Neural cell (in vitro differentiated cells): ENCODE measurements at regions not wholly inside any gene's neighbourhood (a gene's known extent, or its start where the extent isn't known, plus 50 kb on each side); places are given as distances from the start of the nearest gene placed in this dataset.

ENCODE experiments used
- H2AFZ ChIP-seq: fragments of 200-600, 300-800 bp; sonication (generic), shearing (Covaris generic); 2 replicates; pipeline ENCODE4 v1.6.0; 2014; ENCODE audit warnings: low read depth, mild to moderate bottlenecking, antibody characterized with exemption, low read length, moderate library complexity
- H3F3A ChIP-seq: fragments of 200-600 bp; shearing (Covaris generic); 2 replicates; pipeline ENCODE4 v1.6.1; 2016; ENCODE audit warnings: mild to moderate bottlenecking, moderate library complexity, mixed read lengths, antibody characterized with exemption, low read length; ENCODE audit not compliant: insufficient read depth, poor library complexity, severe bottlenecking
- H3K27ac ChIP-seq: fragments of 200-600, 300-800 bp; sonication (generic), shearing (Covaris generic); 2 replicates; pipeline ENCODE4 v1.5.1; 2014; ENCODE audit warnings: mild to moderate bottlenecking, low read length, moderate library complexity
- H3K27me3 ChIP-seq: fragments of 300-800, 200-600 bp; sonication (generic), shearing (Covaris generic); 2 replicates; pipeline ENCODE4 v1.6.0; 2014; ENCODE audit warnings: mild to moderate bottlenecking, low read depth, low read length, moderate library complexity; ENCODE audit not compliant: insufficient read depth
- H3K36me3 ChIP-seq: fragments of 300-800, 200-600 bp; sonication (generic), shearing (Covaris generic); 2 replicates; pipeline ENCODE4 v1.5.1; 2014; ENCODE audit warnings: mild to moderate bottlenecking, antibody characterized with exemption, low read length, moderate library complexity; ENCODE audit not compliant: insufficient read depth
- H3K4me2 ChIP-seq: fragments of 300-800, 200-600 bp; sonication (generic), shearing (Covaris generic); 2 replicates; pipeline ENCODE4 v1.6.0; 2014; ENCODE audit warnings: mild to moderate bottlenecking, low read length
- H3K4me3 ChIP-seq: fragments of 300-800, 200-600 bp; sonication (generic), shearing (Covaris generic); 2 replicates; pipeline ENCODE4 v1.5.1; 2014; ENCODE audit warnings: mild to moderate bottlenecking, low read length, moderate library complexity
- H3K79me2 ChIP-seq: fragments of 200-600 bp; shearing (Covaris generic); replicated peaks from 2 replicates; pipeline ENCODE4 v1.6.0; 2014; ENCODE audit warnings: mild to moderate bottlenecking, low read length, moderate library complexity; ENCODE audit not compliant: insufficient read depth
- H3K9ac ChIP-seq: fragments of 300-800, 200-600 bp; sonication (generic), shearing (Covaris generic); 2 replicates; pipeline ENCODE4 v1.6.1; 2016; ENCODE audit warnings: mild to moderate bottlenecking, low read length, mixed read lengths
- H3K9me2 ChIP-seq: fragments of 200-600 bp; shearing (Covaris generic); 2 replicates; pipeline ENCODE4 v1.6.1; 2016; ENCODE audit warnings: mild to moderate bottlenecking, low read length, mixed read lengths; ENCODE audit not compliant: insufficient read depth
- H3K9me3 ChIP-seq: fragments of 200-600, 300-800 bp; sonication (generic), shearing (Covaris generic); 2 replicates; pipeline ENCODE4 v1.6.1; 2016; ENCODE audit warnings: mild to moderate bottlenecking, mixed run types, low read length, moderate library complexity, mixed read lengths
- H4K20me1 ChIP-seq: fragments of 200-600 bp; shearing (Covaris generic); 2 replicates; pipeline ENCODE4 v1.6.1; 2016; ENCODE audit warnings: mild to moderate bottlenecking, mixed run types; ENCODE audit not compliant: insufficient read depth
- EP300 ChIP-seq: fragments of 450-650 bp; conservative IDR thresholded peaks from 2 replicates; pipeline ENCODE4 v1.6.1; 2014; ENCODE audit warnings: antibody characterized with exemption, mild to moderate bottlenecking, moderate library complexity; ENCODE audit not compliant: poor library complexity, severe bottlenecking
- EZH2 ChIP-seq: fragments of 200-600, 300-800 bp; shearing (Covaris generic), sonication (generic); IDR thresholded peaks from 2 replicates; pipeline ENCODE4 v1.6.1; 2014; ENCODE audit warnings: antibody characterized with exemption, low read length, borderline replicate concordance, mild to moderate bottlenecking; ENCODE audit not compliant: insufficient read depth, poor library complexity, severe bottlenecking
- MXI1 ChIP-seq: fragments of 450-650 bp; conservative IDR thresholded peaks from 2 replicates; pipeline ENCODE4 v1.6.1; 2014; ENCODE audit warnings: antibody characterized with exemption, mild to moderate bottlenecking; ENCODE audit not compliant: poor library complexity, severe bottlenecking
- POLR2AphosphoS5 ChIP-seq: IDR thresholded peaks from 2 replicates; pipeline ENCODE4 v1.6.1; 2012
- RAD21 ChIP-seq: fragments of 450-650 bp; conservative IDR thresholded peaks from 2 replicates; pipeline ENCODE4 v1.6.1; 2014; ENCODE audit warnings: antibody characterized with exemption, mild to moderate bottlenecking, moderate library complexity
- SMC3 ChIP-seq: fragments of 450-650 bp; conservative IDR thresholded peaks from 2 replicates; pipeline ENCODE4 v1.6.1; 2014; ENCODE audit warnings: antibody characterized with exemption, mild to moderate bottlenecking, moderate library complexity; ENCODE audit not compliant: poor library complexity
- TAF1 ChIP-seq: IDR thresholded peaks from 2 replicates; pipeline ENCODE4 v1.6.1; 2012; ENCODE audit warnings: low read depth
- TF ChIP-seq, protein P1 (sequence below): fragments of 450-650 bp; IDR thresholded peaks from 2 replicates; pipeline ENCODE4 v1.5.1; 2014; ENCODE audit warnings: antibody characterized with exemption, mild to moderate bottlenecking, moderate library complexity; ENCODE audit not compliant: poor library complexity, severe bottlenecking
- TF ChIP-seq, protein P2 (sequence below): IDR thresholded peaks from 2 replicates; pipeline ENCODE4 v1.6.1; 2012; ENCODE audit warnings: borderline replicate concordance

- Histone ChIP-seq H3K4me2 (no peak overlapping the region), H3K27ac (no peak overlapping the region), H4K20me1 (no peaks in the 10 kb centered on the region), H2AFZ (no peak overlapping the region), H3K9me3 (no peaks in the 10 kb centered on the region), H3K27me3 (no peaks in the 10 kb centered on the region), H3K4me3 (no peak overlapping the region), H3F3A (no peaks in the 10 kb centered on the region), H3K79me2 (no peaks in the 10 kb centered on the region), H3K9me2 (no peaks in the 10 kb centered on the region), H3K9ac (no peak overlapping the region), H3K36me3 (no peaks in the 10 kb centered on the region)
- TF ChIP-seq TAF1 (no peak), SMC3 (no peak), POLR2AphosphoS5 (no peak), MXI1 (no peak), EZH2 (no peak), EP300 (no peak), RAD21 (no peak)
- TF ChIP-seq, protein P1, sequence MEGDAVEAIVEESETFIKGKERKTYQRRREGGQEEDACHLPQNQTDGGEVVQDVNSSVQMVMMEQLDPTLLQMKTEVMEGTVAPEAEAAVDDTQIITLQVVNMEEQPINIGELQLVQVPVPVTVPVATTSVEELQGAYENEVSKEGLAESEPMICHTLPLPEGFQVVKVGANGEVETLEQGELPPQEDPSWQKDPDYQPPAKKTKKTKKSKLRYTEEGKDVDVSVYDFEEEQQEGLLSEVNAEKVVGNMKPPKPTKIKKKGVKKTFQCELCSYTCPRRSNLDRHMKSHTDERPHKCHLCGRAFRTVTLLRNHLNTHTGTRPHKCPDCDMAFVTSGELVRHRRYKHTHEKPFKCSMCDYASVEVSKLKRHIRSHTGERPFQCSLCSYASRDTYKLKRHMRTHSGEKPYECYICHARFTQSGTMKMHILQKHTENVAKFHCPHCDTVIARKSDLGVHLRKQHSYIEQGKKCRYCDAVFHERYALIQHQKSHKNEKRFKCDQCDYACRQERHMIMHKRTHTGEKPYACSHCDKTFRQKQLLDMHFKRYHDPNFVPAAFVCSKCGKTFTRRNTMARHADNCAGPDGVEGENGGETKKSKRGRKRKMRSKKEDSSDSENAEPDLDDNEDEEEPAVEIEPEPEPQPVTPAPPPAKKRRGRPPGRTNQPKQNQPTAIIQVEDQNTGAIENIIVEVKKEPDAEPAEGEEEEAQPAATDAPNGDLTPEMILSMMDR = no peak
- TF ChIP-seq, protein P2, sequence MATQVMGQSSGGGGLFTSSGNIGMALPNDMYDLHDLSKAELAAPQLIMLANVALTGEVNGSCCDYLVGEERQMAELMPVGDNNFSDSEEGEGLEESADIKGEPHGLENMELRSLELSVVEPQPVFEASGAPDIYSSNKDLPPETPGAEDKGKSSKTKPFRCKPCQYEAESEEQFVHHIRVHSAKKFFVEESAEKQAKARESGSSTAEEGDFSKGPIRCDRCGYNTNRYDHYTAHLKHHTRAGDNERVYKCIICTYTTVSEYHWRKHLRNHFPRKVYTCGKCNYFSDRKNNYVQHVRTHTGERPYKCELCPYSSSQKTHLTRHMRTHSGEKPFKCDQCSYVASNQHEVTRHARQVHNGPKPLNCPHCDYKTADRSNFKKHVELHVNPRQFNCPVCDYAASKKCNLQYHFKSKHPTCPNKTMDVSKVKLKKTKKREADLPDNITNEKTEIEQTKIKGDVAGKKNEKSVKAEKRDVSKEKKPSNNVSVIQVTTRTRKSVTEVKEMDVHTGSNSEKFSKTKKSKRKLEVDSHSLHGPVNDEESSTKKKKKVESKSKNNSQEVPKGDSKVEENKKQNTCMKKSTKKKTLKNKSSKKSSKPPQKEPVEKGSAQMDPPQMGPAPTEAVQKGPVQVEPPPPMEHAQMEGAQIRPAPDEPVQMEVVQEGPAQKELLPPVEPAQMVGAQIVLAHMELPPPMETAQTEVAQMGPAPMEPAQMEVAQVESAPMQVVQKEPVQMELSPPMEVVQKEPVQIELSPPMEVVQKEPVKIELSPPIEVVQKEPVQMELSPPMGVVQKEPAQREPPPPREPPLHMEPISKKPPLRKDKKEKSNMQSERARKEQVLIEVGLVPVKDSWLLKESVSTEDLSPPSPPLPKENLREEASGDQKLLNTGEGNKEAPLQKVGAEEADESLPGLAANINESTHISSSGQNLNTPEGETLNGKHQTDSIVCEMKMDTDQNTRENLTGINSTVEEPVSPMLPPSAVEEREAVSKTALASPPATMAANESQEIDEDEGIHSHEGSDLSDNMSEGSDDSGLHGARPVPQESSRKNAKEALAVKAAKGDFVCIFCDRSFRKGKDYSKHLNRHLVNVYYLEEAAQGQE = no peak
These were observed 172.2 kb upstream of the SLC10A2 start for GRCh38 chr13:103238441-103238840.

DNA sequence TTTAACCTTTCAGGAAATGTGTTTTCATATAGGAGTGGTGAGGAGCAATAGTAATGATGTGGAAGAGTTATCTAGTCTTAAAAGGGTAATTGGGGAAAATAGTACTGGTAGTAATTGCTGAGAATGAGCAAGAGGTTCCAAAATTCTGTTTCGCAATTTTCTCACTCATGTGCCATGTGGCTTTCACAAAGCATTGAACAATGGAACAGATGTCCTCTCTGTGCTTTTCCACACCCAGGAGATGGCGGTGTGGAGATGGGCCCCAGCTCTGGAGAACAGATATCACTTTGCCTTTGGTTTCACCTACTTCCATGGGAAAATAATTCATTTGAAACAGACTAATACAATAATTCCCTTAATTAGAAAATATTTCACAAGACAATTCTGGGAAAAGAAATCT, 170.0 kb upstream of the SLC10A2 start:
- no peaks in the 10 kb centered on the region for H3K27me3 ChIP-seq
- H3K36me3 ChIP-seq = no peaks in the 10 kb centered on the region
- no peak overlapping the region for H2AFZ ChIP-seq
- H3K9me2 ChIP-seq = no peaks in the 10 kb centered on the region
- no peak overlapping the region for H3K27ac ChIP-seq
- no peaks in the 10 kb centered on the region for H3F3A ChIP-seq
- H3K4me2 ChIP-seq = no peak overlapping the region
- no peak for TF ChIP-seq TAF1
- no peak for TF ChIP-seq RAD21
- TF ChIP-seq, protein P2 = no peak
- no peak for TF ChIP-seq EP300
- TF ChIP-seq, protein P1 = no peak
- no peak for TF ChIP-seq EZH2
- TF ChIP-seq MXI1 = no peak
- TF ChIP-seq SMC3 = no peak
- no peak for TF ChIP-seq POLR2AphosphoS5
- H3K9me3 ChIP-seq = no peaks in the 10 kb centered on the region
- H3K9ac ChIP-seq = no peak overlapping the region
- no peaks in the 10 kb centered on the region for H4K20me1 ChIP-seq
- no peaks in the 10 kb centered on the region for H3K79me2 ChIP-seq
- no peak overlapping the region for H3K4me3 ChIP-seq
